HepG2 (cell line): ENCODE measurements at regions not wholly inside any gene's neighbourhood (a gene's known extent, or its start where the extent isn't known, plus 50 kb on each side); places are given as distances from the start of the nearest gene placed in this dataset.

Source experiments
- BCL6 ChIP-seq: IDR thresholded peaks from 2 replicates; pipeline ENCODE4 v1.6.1; 2016; ENCODE audit warnings: missing genetic modification reagents, missing compliant biosample characterization
- CREBL2 ChIP-seq: sonication (generic); formaldehyde crosslinking; IDR thresholded peaks from 2 replicates; pipeline ENCODE4 v1.8.1; 2023; ENCODE audit warnings: missing genetic modification reagents, mild to moderate bottlenecking, borderline replicate concordance
- DDIT3 ChIP-seq: sonication (generic); formaldehyde crosslinking; IDR thresholded peaks from 2 replicates; pipeline ENCODE4 v1.4.0; 2020; ENCODE audit warnings: mild to moderate bottlenecking, missing genetic modification reagents
- HNF4G ChIP-seq, 2 experiments: sonication (generic) in 1 of 2; formaldehyde crosslinking in 1 of 2; IDR thresholded peaks; 2 replicates each; pipeline versions ENCODE4 v1.4.0 to v1.6.1; 2011 to 2020; ENCODE audit warnings: borderline replicate concordance in 2 of 2, low read depth in 2 of 2, mild to moderate bottlenecking in 2 of 2, low read length in 1 of 2, missing genetic modification reagents in 1 of 2, moderate library complexity in 1 of 2
- NR0B2 ChIP-seq: sonication (generic); formaldehyde crosslinking; IDR thresholded peaks from 2 replicates; pipeline ENCODE4 v1.4.0; 2020; ENCODE audit warnings: mild to moderate bottlenecking, missing genetic modification reagents
- PHF8 ChIP-seq: sonication (generic); formaldehyde crosslinking; IDR thresholded peaks from 2 replicates; pipeline ENCODE4 v1.5.0; 2020; ENCODE audit warnings: missing genetic modification reagents
- POLR2AphosphoS5 ChIP-seq: IDR thresholded peaks from 2 replicates; pipeline ENCODE4 v1.6.1; 2012; ENCODE audit warnings: low read depth, low read length
- PRPF4 ChIP-seq: fragments of 200-400 bp; formaldehyde crosslinking; IDR thresholded peaks from 2 replicates; pipeline ENCODE4 v1.6.1; 2016; ENCODE audit warnings: low read length, low read depth; ENCODE audit not compliant: poor library complexity, severe bottlenecking
- RARA ChIP-seq: IDR thresholded peaks from 2 replicates; pipeline ENCODE4 v1.6.1; 2016; ENCODE audit warnings: missing genetic modification reagents, missing compliant biosample characterization
- SNAPC2 ChIP-seq: sonication (generic); formaldehyde crosslinking; IDR thresholded peaks from 2 replicates; pipeline ENCODE4 v1.8.1; 2022; ENCODE audit warnings: mild to moderate bottlenecking, missing genetic modification reagents
- SRY ChIP-seq: sonication (generic); formaldehyde crosslinking; IDR thresholded peaks from 2 replicates; pipeline ENCODE4 v1.8.0; 2022; ENCODE audit warnings: mild to moderate bottlenecking, missing genetic modification reagents
- TCF7 ChIP-seq: sonication (generic); IDR thresholded peaks from 2 replicates; pipeline ENCODE4 v1.6.1; 2016; ENCODE audit warnings: antibody characterized with exemption, low read depth
- TIGD3 ChIP-seq: sonication (generic); formaldehyde crosslinking; IDR thresholded peaks from 2 replicates; pipeline ENCODE4 v1.5.1; 2020; ENCODE audit warnings: mild to moderate bottlenecking, missing genetic modification reagents, borderline replicate concordance
- ZBTB14 ChIP-seq: sonication (generic); formaldehyde crosslinking; IDR thresholded peaks from 2 replicates; pipeline ENCODE4 v1.4.0; 2020; ENCODE audit warnings: missing genetic modification reagents
- ZBTB26 ChIP-seq: IDR thresholded peaks from 2 replicates; pipeline ENCODE4 v1.6.1; 2016; ENCODE audit warnings: missing compliant biosample characterization, missing genetic modification reagents, borderline replicate concordance
- ZBTB38 ChIP-seq: sonication (generic); formaldehyde crosslinking; IDR thresholded peaks from 2 replicates; pipeline ENCODE4 v1.5.1; 2020; ENCODE audit warnings: mild to moderate bottlenecking, missing genetic modification reagents
- ZBTB42 ChIP-seq: sonication (generic); formaldehyde crosslinking; IDR thresholded peaks from 2 replicates; pipeline ENCODE4 v1.5.0; 2020; ENCODE audit warnings: mild to moderate bottlenecking, missing genetic modification reagents
- ZNF224 ChIP-seq: sonication (generic); formaldehyde crosslinking; IDR thresholded peaks from 2 replicates; pipeline ENCODE4 v1.5.0; 2020; ENCODE audit warnings: mild to moderate bottlenecking, missing genetic modification reagents
- ZNF235 ChIP-seq: sonication (generic); formaldehyde crosslinking; IDR thresholded peaks from 2 replicates; pipeline ENCODE4 v1.8.1; 2023; ENCODE audit warnings: mild to moderate bottlenecking, missing genetic modification reagents, borderline replicate concordance
- ZNF513 ChIP-seq: sonication (generic); formaldehyde crosslinking; conservative IDR thresholded peaks from 2 replicates; pipeline ENCODE4 v1.5.0; 2020; ENCODE audit warnings: missing genetic modification reagents
- ZNF614 ChIP-seq: IDR thresholded peaks from 2 replicates; pipeline ENCODE4 v1.6.1; 2018; ENCODE audit warnings: missing biosample characterization, missing genetic modification reagents, inconsistent platforms, borderline replicate concordance
- ZNF616 ChIP-seq: sonication (generic); formaldehyde crosslinking; IDR thresholded peaks from 2 replicates; pipeline ENCODE4 v1.5.0; 2020; ENCODE audit warnings: low read depth, mild to moderate bottlenecking, missing genetic modification reagents

- no peak for TF ChIP-seq ZBTB14
- no peak for TF ChIP-seq CREBL2 (CRISPR knock-in tag)
- no peak for TF ChIP-seq DDIT3 (CRISPR knock-in tag)
- peak; percentile 75; the same call in 1 of the 2 replicates for TF ChIP-seq ZBTB42 (CRISPR knock-in tag)
- peak; percentile 39; the same call in 1 of the 2 replicates for TF ChIP-seq ZBTB38
- TF ChIP-seq SRY (CRISPR knock-in tag) = peak; percentile 42; the same call in 1 of the 2 replicates
- no peak for TF ChIP-seq ZNF513 (CRISPR knock-in tag)
- 0 out of 2 replicates have a peak, but pooled peaks have one; percentile 61 for TF ChIP-seq ZNF224 (CRISPR knock-in tag)
- TF ChIP-seq POLR2AphosphoS5 = no peak
- TF ChIP-seq RARA (CRISPR knock-in tag) = peak; percentile 97
- TF ChIP-seq SNAPC2 (CRISPR knock-in tag) = no peak
- peak; percentile 87; the same call in 1 of the 2 replicates for TF ChIP-seq ZNF614 (CRISPR knock-in tag)
- no peak for TF ChIP-seq ZNF235 (CRISPR knock-in tag)
- no peak for TF ChIP-seq NR0B2 (CRISPR knock-in tag)
- TF ChIP-seq TCF7 = peak; percentile 73
- peak; percentile 93 for TF ChIP-seq BCL6
- TF ChIP-seq HNF4G (IDR thresholded peaks at IDR 0.05; ENCODE audit: borderline replicate concordance, low read depth, low read length) = peak; percentile 99
- TF ChIP-seq HNF4G (CRISPR knock-in tag; IDR thresholded peaks at IDR 0.05; ENCODE audit: borderline replicate concordance, low read depth) = peak; percentile 100
- no peak for TF ChIP-seq PRPF4
- peak; percentile 39; the same call in 1 of the 2 replicates for TF ChIP-seq PHF8 (CRISPR knock-in tag)
- TF ChIP-seq TIGD3 (CRISPR knock-in tag) = peak; percentile 87; the same call in 1 of the 2 replicates
- TF ChIP-seq ZBTB26 (CRISPR knock-in tag) = 0 out of 2 replicates have a peak, but pooled peaks have one; percentile 52
- no peak for TF ChIP-seq ZNF616 (CRISPR knock-in tag)
Observed at GRCh38 chr2:8609357-8609811, 72.5 kb upstream of the ID2 start (continued).
